CD4-positive, alpha-beta T cell (primary cell): ENCODE measurements at regions not wholly inside any gene's neighbourhood (a gene's known extent, or its start where the extent isn't known, plus 50 kb on each side); places are given as distances from the start of the nearest gene placed in this dataset.

ENCODE experiments used
- ATAC-seq: fragments of 200-7000 bp; cut with Tn5 transposase; one replicate; pipeline ENCODE4 v1.10.0; 2022; ENCODE audit warnings: mild to moderate bottlenecking; ENCODE audit not compliant: poor library complexity
- CTCF ChIA-PET: fragments of 350-600 bp; sonication (Branson Sonifier 250); formaldehyde crosslinking; loops from one replicate; lab custom pipeline; 2021; ENCODE audit warnings: antibody characterized with exemption, inconsistent platforms; lab: Charles Lee
- POLR2A ChIA-PET: fragments of 350-600 bp; sonication (Branson Sonifier 250); formaldehyde crosslinking; loops from one replicate; lab custom pipeline; 2021; ENCODE audit warnings: antibody characterized with exemption, inconsistent platforms; lab: Charles Lee
- DNase-seq, 14 experiments: peaks; one replicate each; pipeline ENCODE4 v3.0.0-alpha.2; 2013 to 2020; ENCODE audit warnings: mixed read lengths in 2 of 14
- H3K27ac ChIP-seq, 2 donors: one replicate each; pipeline versions ENCODE4 v1.5.1 to v1.7.0; 2013; ENCODE audit warnings: low read length in 2 of 2, low read depth in 1 of 2, mild to moderate bottlenecking in 1 of 2
- H3K27me3 ChIP-seq, 2 experiments: 1 replicate in 1 of 2; 2 replicates in 1 of 2; pipeline versions ENCODE4 v1.6.1 to v1.7.0; 2013; ENCODE audit warnings: low read length in 2 of 2, control low read depth in 1 of 2, mild to moderate bottlenecking in 1 of 2, moderate library complexity in 1 of 2; ENCODE audit not compliant: insufficient read depth in 2 of 2, control insufficient read depth in 1 of 2
- H3K36me3 ChIP-seq: one replicate; pipeline ENCODE4 v1.6.1; 2013; ENCODE audit warnings: low read length, control low read depth; ENCODE audit not compliant: insufficient read depth
- H3K4me1 ChIP-seq: one replicate; pipeline ENCODE4 v1.6.1; 2013; ENCODE audit warnings: low read length, control low read depth; ENCODE audit not compliant: insufficient read depth
- H3K4me3 ChIP-seq: one replicate; pipeline ENCODE4 v1.5.1; 2013; ENCODE audit warnings: mild to moderate bottlenecking, low read length, moderate library complexity
- H3K9me3 ChIP-seq, 2 experiments: 1 replicate in 1 of 2; 2 replicates in 1 of 2; pipeline versions ENCODE4 v1.6.1 to v1.7.0; 2013; ENCODE audit warnings: low read length in 2 of 2, mild to moderate bottlenecking in 2 of 2, control low read depth in 1 of 2, moderate library complexity in 1 of 2; ENCODE audit not compliant: control insufficient read depth in 1 of 2, insufficient read depth in 1 of 2
- H3K27ac Mint-ChIP-seq: one replicate; pipeline ENCODE4 v1.8.0; 2020; ENCODE audit warnings: mixed read lengths
- H3K27me3 Mint-ChIP-seq: one replicate; pipeline ENCODE4 v1.8.0; 2021; ENCODE audit warnings: mixed read lengths
- H3K36me3 Mint-ChIP-seq: one replicate; pipeline ENCODE4 v1.8.0; 2021; ENCODE audit warnings: low read depth, mixed read lengths
- H3K4me1 Mint-ChIP-seq: one replicate; pipeline ENCODE4 v1.8.0; 2021; ENCODE audit warnings: low read depth, mixed read lengths
- H3K4me3 Mint-ChIP-seq: one replicate; pipeline ENCODE4 v1.8.0; 2020; ENCODE audit warnings: mild to moderate bottlenecking, mixed read lengths
- H3K9me3 Mint-ChIP-seq: one replicate; pipeline ENCODE4 v1.8.0; 2020; ENCODE audit warnings: mixed read lengths
- intact Hi-C, 2 experiments: fragments of 100-400 bp; cut with DNase I in 1 of 2; cut with micrococcal nuclease in 1 of 2; formaldehyde crosslinking; loops; one replicate each; pipeline versions ENCODE4 v1.15.1 to v1.9.0; 2023 to 2025; cut with DNase I, micrococcal nuclease
- TF ChIP-seq, protein P1 (sequence below): fragments of 200-600 bp; IDR thresholded peaks from one replicate; pipeline ENCODE4 v1.8.0; 2022; ENCODE audit warnings: antibody characterized with exemption, mild to moderate bottlenecking

DNA sequence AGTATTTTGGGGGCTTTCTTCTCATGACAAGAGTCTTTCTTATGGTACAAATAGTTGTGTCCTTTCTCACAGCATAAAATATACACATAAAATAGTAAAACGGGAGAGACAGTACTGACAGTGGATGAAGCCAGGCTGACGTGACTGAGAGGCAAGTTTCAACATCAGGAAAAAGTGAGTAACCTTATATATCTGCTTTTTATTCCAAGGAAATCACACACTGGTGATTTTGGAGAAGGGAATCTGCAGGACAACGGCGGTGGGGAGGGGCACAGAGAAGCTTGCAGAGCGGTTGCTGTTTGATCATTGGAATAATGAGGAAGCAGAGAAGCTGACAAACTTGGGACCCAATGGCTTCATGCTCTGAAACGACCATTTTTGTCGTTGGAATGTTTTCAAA is 130.6 kb upstream of the ZNF236 start:
- Histone ChIP-seq H3K36me3 (no peaks in the 10 kb centered on the region), H3K27me3 (peaks cover 4% of the 10 kb centered on the region in 2 experiments), H3K4me1 (peaks cover under 1% of the 10 kb centered on the region), H3K27ac (no peak overlapping the region), H3K9me3 (no peaks in the 10 kb centered on the region), H3K4me3 (no peak overlapping the region)
- ATAC-seq, result no peak
- CTCF ChIA-PET, result no interaction called here
- H3K27me3 Mint-ChIP-seq, result peaks cover 61% of the 10 kb centered on the region
- intact Hi-C loops, result no loop called here
- no peaks in the 10 kb centered on the region for H3K9me3 Mint-ChIP-seq
- TF ChIP-seq, protein P1, sequence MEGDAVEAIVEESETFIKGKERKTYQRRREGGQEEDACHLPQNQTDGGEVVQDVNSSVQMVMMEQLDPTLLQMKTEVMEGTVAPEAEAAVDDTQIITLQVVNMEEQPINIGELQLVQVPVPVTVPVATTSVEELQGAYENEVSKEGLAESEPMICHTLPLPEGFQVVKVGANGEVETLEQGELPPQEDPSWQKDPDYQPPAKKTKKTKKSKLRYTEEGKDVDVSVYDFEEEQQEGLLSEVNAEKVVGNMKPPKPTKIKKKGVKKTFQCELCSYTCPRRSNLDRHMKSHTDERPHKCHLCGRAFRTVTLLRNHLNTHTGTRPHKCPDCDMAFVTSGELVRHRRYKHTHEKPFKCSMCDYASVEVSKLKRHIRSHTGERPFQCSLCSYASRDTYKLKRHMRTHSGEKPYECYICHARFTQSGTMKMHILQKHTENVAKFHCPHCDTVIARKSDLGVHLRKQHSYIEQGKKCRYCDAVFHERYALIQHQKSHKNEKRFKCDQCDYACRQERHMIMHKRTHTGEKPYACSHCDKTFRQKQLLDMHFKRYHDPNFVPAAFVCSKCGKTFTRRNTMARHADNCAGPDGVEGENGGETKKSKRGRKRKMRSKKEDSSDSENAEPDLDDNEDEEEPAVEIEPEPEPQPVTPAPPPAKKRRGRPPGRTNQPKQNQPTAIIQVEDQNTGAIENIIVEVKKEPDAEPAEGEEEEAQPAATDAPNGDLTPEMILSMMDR, result no peak
- no peak overlapping the region for H3K27ac Mint-ChIP-seq
- POLR2A ChIA-PET, result no interaction called here
- no peak overlapping the region for H3K4me3 Mint-ChIP-seq
- no peaks in the 10 kb centered on the region for H3K36me3 Mint-ChIP-seq
- H3K4me1 Mint-ChIP-seq, result peaks cover 2% of the 10 kb centered on the region
- DNase-seq, result no peak

DNA sequence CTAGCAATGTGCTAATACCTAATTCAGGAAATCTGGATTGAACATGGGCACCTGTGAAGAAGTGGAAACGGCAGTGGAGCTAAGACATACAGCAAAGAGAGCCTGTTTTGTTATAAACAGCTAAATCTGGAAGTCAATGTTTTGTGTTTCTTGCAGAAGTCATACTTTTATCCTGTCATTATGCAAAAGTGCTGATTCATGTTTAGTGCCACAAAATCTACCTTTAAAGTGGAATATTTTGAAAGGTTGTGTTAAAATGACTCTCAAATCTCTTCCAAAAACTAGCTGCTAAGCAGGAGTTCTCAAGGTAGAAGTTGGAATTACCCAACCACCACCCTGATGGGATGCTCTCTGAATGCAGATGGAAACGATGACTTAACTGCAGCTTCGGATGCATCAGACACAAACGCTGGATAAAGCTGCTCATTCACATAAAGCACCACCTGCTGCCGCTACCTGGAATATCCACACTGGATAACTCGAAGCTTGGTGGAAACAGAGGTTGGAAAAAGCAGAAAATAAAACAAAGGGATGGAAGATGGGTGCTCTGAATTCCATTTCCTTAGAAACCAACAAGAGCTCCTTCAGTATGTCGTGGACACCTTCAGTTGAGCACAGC is 132.6 kb upstream of the ZNF236 start:
- Histone ChIP-seq H3K27ac (no peak overlapping the region), H3K36me3 (no peaks in the 10 kb centered on the region), H3K4me3 (no peak overlapping the region), H3K27me3 (peaks cover 0 to 6% of the 10 kb centered on the region in 2 experiments), H3K4me1 (peaks cover 3% of the 10 kb centered on the region), H3K9me3 (no peaks in the 10 kb centered on the region)
- Mint-ChIP-seq H3K4me1 (peaks cover 4% of the 10 kb centered on the region), H3K36me3 (no peaks in the 10 kb centered on the region), H3K27ac (no peak overlapping the region), H3K4me3 (no peak overlapping the region), H3K9me3 (no peaks in the 10 kb centered on the region), H3K27me3 (peaks cover 61% of the 10 kb centered on the region)
- CTCF ChIA-PET, result interaction anchor here (1.1 kb wide), 1 partner anchor 12 kb away, joined by 3 read pairs; no protein-coding TSS in a partner anchor
- TF ChIP-seq, protein P1, result no peak
- no peak for DNase-seq
- intact Hi-C loops, result no loop called here
- no peak for ATAC-seq
- POLR2A ChIA-PET, result no interaction called here

DNA sequence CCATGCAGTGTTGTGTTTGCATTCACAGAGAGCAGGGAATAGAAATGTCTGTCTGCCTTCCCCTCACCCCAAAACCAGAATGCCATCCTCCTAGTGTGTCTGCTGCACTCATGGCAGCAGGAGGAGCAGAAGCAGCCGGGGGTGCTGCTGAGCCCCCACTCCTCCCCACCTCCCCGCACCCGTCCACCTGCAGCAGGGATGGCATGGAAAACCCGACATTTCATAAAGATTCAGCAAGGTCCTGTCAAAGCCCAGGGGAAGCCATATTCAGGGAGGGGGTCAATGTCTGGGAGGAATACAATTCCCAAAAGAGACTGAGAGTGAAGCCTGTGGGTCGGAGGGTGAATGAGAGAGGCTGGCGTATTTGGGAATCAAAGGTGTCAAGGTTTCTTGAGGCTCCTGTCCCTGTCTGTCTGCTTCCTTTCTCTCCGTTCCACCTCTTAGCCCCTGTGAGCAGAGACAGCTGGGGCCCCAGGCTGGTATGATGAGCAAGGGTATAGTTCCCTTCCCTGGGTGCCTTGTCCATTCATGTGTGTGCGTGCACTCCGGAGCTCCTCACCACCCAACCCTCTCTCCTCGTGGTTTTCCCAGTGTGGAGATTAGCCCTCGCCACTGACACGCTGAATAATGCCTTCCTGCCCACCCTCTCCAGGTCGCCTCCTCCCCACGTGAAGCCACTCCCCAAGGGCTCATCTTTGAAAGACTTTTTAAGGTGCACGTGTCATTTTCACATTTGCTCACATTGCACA is 133.5 kb upstream of the ZNF236 start:
- Mint-ChIP-seq H3K27ac (no peak overlapping the region), H3K4me3 (no peak overlapping the region), H3K36me3 (no peaks in the 10 kb centered on the region), H3K27me3 (peaks cover 60% of the 10 kb centered on the region), H3K9me3 (no peaks in the 10 kb centered on the region), H3K4me1 (peaks cover 4% of the 10 kb centered on the region)
- no peaks in the 10 kb centered on the region for H3K36me3 ChIP-seq
- no peaks in the 10 kb centered on the region for H3K9me3 ChIP-seq
- ATAC-seq, result no peak
- ChIA-PET POLR2A (no interaction called here), CTCF (interaction anchor here (1.1 kb wide), 1 partner anchor 13 kb away, joined by 3 read pairs; no protein-coding TSS in a partner anchor)
- peaks cover 0 to 6% of the 10 kb centered on the region in 2 experiments for H3K27me3 ChIP-seq
- H3K4me1 ChIP-seq, result peaks cover 3% of the 10 kb centered on the region
- TF ChIP-seq, protein P1, result no peak
- no peak overlapping the region for H3K27ac ChIP-seq
- H3K4me3 ChIP-seq, result no peak overlapping the region
- no peak for DNase-seq
- intact Hi-C loops, result no loop called here
